Panc1 (cell line): ENCODE measurements at regions not wholly inside any gene's neighbourhood (a gene's known extent, or its start where the extent isn't known, plus 50 kb on each side); places are given as distances from the start of the nearest gene placed in this dataset.

ENCODE experiments used
- CTCF ChIP-seq: fragments of 450-650 bp; IDR thresholded peaks from 2 replicates; pipeline ENCODE4 v1.5.1; 2017; ENCODE audit warnings: mild to moderate bottlenecking
- POLR2AphosphoS5 ChIP-seq: IDR thresholded peaks from 2 replicates; pipeline ENCODE4 v1.6.1; 2012; ENCODE audit warnings: mild to moderate bottlenecking, low read depth, low read length, moderate library complexity
- REST ChIP-seq, 2 experiments: IDR thresholded peaks; 2 replicates each; pipeline ENCODE4 v1.6.1; 2011 to 2012; ENCODE audit warnings: low read depth in 2 of 2, control low read depth in 1 of 2, low read length in 1 of 2, mild to moderate bottlenecking in 1 of 2, moderate library complexity in 1 of 2; ENCODE audit not compliant: insufficient read depth in 1 of 2
- SIN3A ChIP-seq: IDR thresholded peaks from 2 replicates; pipeline ENCODE4 v1.6.1; 2012; ENCODE audit warnings: low read depth, mild to moderate bottlenecking, low read length, moderate library complexity, borderline replicate concordance; ENCODE audit not compliant: insufficient read depth
- TCF7L2 ChIP-seq: IDR thresholded peaks from 2 replicates; pipeline ENCODE4 v1.6.1; 2011; ENCODE audit warnings: mild to moderate bottlenecking, low read depth, low read length, inconsistent platforms

- TF ChIP-seq CTCF (no peak), POLR2AphosphoS5 (no peak), REST (IDR thresholded peaks at IDR 0.05; ENCODE audit: insufficient read depth in 1 of 2, low read depth in 2 of 2, low read length in 1 of 2) (no peak), SIN3A (no peak), TCF7L2 (no peak)
These were observed 561.9 kb upstream of the ID2 start for GRCh38 chr2:8119782-8120505.
